ENCODE measurements at regions not wholly inside any gene's neighbourhood (a gene's known extent, or its start where the extent isn't known, plus 50 kb on each side); places are given as distances from the start of the nearest gene placed in this dataset.

DNA sequence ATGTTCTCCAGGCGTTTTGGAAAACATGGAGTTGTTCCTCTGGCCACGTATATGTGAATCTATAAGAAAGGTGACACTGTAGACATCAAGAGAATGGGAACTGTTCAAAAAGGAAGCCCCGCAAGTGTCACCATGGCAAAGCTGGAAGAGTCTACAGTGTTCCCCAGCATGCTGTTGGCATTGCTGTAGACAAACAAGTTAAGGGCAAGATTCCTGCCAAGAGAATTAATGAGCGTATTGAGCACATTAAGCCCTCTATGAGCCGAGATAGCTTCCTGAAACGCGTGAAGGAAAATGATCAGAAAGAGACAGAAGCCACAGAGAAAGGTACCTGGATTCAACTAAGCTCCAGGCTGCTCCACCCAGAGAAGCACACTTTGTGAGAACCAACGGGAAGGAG is 92.5 kb upstream of the EIF5 start:
- Histone ChIP-seq H3K27me3 (ENCODE audit: control insufficient read depth in 2 of 2, insufficient read depth in 2 of 2, low read length in 2 of 2) (peaks cover 0 to 9% of the 10 kb centered on the region in 2 experiments), H3K36me3 (ENCODE audit: control insufficient read depth in 2 of 2, extremely low read depth in 1 of 2, insufficient read depth in 2 of 2, low read length in 2 of 2) (no peaks in the 10 kb centered on the region), H3K4me2 (ENCODE audit: insufficient read depth, low read length) (no peak overlapping the region), H3K4me1 (ENCODE audit: control insufficient read depth, extremely low read depth, insufficient read depth, low read length) (peaks cover 8% of the 10 kb centered on the region), H4K20me1 (replicated peaks; ENCODE audit: control insufficient read depth, extremely low read depth, insufficient read depth, low read length) (no peaks in the 10 kb centered on the region), H3K4me3 (replicated peaks in 1 of 3; ENCODE audit: insufficient read depth in 1 of 3, low read depth in 1 of 3, low read length in 3 of 3) (no peak overlapping the region), H2AFZ (ENCODE audit: low read depth, low read length) (no peak overlapping the region), H3K9me1 (replicated peaks; ENCODE audit: control insufficient read depth, extremely low read depth, insufficient read depth, low read length) (no peaks in the 10 kb centered on the region), H3K27ac (ENCODE audit: insufficient read depth, low read depth, low read length) (no peak overlapping the region), H3K9me3 (replicated peaks; ENCODE audit: control insufficient read depth, insufficient read depth, low read length) (no peaks in the 10 kb centered on the region), H3K79me2 (ENCODE audit: control insufficient read depth, insufficient read depth, low read length) (no peaks in the 10 kb centered on the region), H3K9ac (replicated peaks; ENCODE audit: extremely low read depth, insufficient read depth, low read length) (no peak overlapping the region)
- ChIA-PET CTCF (interaction anchor here (1.7 kb wide), 1 partner anchor 137 kb away, joined by 4 read pairs; no protein-coding TSS in a partner anchor), POLR2A (interaction anchor here (0.7 kb wide), 1 partner anchor 11 kb away, joined by 3 read pairs; no protein-coding TSS in a partner anchor)
- no TSS peak for BruUV-seq (replicated peaks)
- intact Hi-C loops (cut with micrococcal nuclease) (no loop called here), dilution Hi-C loops (cut with MboI; ENCODE audit: extremely low pct_ligation_motif_present, low sequenced_read_pairs) (no loop called here)
- no peak for FAIRE-seq
- TF ChIP-seq GATA2 (IDR thresholded peaks at IDR 0.05; ENCODE audit: insufficient read depth, insufficient read length, low read depth, low read length) (no peak), POLR2AphosphoS5 (IDR thresholded peaks at IDR 0.05; ENCODE audit: insufficient read depth, low read depth, low read length) (no peak), FOS (IDR thresholded peaks at IDR 0.05; ENCODE audit: borderline replicate concordance, insufficient read depth, low read length) (no peak), POLR2A (IDR thresholded peaks at IDR 0.05; ENCODE audit: low read depth, low read length) (no peak), MYC (IDR thresholded peaks at IDR 0.05; ENCODE audit: low read depth, low read length) (no peak), JUN (IDR thresholded peaks at IDR 0.05; ENCODE audit: borderline replicate concordance, insufficient read depth, insufficient read length, low read depth) (no peak), EZH2 (IDR thresholded peaks at IDR 0.05; ENCODE audit: borderline replicate concordance, low read depth, low read length, severe bottlenecking) (no peak)
- TF ChIP-seq, protein P1, sequence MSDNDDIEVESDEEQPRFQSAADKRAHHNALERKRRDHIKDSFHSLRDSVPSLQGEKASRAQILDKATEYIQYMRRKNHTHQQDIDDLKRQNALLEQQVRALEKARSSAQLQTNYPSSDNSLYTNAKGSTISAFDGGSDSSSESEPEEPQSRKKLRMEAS (IDR thresholded peaks at IDR 0.05; ENCODE audit: insufficient read depth, insufficient read length) = no peak
- TF ChIP-seq, protein P2, sequence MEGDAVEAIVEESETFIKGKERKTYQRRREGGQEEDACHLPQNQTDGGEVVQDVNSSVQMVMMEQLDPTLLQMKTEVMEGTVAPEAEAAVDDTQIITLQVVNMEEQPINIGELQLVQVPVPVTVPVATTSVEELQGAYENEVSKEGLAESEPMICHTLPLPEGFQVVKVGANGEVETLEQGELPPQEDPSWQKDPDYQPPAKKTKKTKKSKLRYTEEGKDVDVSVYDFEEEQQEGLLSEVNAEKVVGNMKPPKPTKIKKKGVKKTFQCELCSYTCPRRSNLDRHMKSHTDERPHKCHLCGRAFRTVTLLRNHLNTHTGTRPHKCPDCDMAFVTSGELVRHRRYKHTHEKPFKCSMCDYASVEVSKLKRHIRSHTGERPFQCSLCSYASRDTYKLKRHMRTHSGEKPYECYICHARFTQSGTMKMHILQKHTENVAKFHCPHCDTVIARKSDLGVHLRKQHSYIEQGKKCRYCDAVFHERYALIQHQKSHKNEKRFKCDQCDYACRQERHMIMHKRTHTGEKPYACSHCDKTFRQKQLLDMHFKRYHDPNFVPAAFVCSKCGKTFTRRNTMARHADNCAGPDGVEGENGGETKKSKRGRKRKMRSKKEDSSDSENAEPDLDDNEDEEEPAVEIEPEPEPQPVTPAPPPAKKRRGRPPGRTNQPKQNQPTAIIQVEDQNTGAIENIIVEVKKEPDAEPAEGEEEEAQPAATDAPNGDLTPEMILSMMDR (IDR thresholded peaks at IDR 0.05; ENCODE audit: extremely low read depth in 1 of 2, insufficient read depth in 1 of 2, low read depth in 1 of 2, low read length in 2 of 2) = no peak
- no peak for DNase-seq (ENCODE audit: low read depth, low spot score)

Measured in endothelial cell of umbilical vein (primary cell).